CD4-positive, alpha-beta T cell treated with Interleukin-12 subunit alpha and Interleukin-12 subunit beta, for 1 hour (primary cell): ENCODE measurements at regions not wholly inside any gene's neighbourhood (a gene's known extent, or its start where the extent isn't known, plus 50 kb on each side); places are given as distances from the start of the nearest gene placed in this dataset.

ENCODE experiments used
- DNase-seq: peaks from one replicate; pipeline ENCODE4 v3.0.0-alpha.2; 2020

GRCh38 chr5:88144219-88145001, 124.2 kb downstream of the TMEM161B start:
- DNase-seq, result no peak

- no peak for DNase-seq
These were observed 124.9 kb downstream of the TMEM161B start for GRCh38 chr5:88143693-88144218.

- no peak for DNase-seq
These were observed 125.6 kb downstream of the TMEM161B start for GRCh38 chr5:88142886-88143692.

- no peak for DNase-seq
These were observed 126.1 kb downstream of the TMEM161B start for GRCh38 chr5:88142636-88142885.

GRCh38 chr5:88140856-88141752, 127.5 kb downstream of the TMEM161B start:
- peak; percentile 90 for DNase-seq

GRCh38 chr5:88140396-88140855, 128.2 kb downstream of the TMEM161B start:
- DNase-seq, result no peak

GRCh38 chr5:88130211-88130815, 138.3 kb downstream of the TMEM161B start:
- no peak for DNase-seq

- DNase-seq, result no peak
These were observed 139.8 kb downstream of the TMEM161B start for GRCh38 chr5:88128813-88129212.

- no peak for DNase-seq
These were observed 149.0 kb downstream of the TMEM161B start for GRCh38 chr5:88119535-88120125.

GRCh38 chr5:88118179-88118578, 150.5 kb downstream of the TMEM161B start:
- DNase-seq, result no peak

- no peak for DNase-seq
These were observed 151.1 kb downstream of the TMEM161B start for GRCh38 chr5:88117546-88117945.

- no peak for DNase-seq
These were observed 152.2 kb downstream of the TMEM161B start for GRCh38 chr5:88116396-88116795.

- DNase-seq, result no peak
These were observed 153.4 kb downstream of the TMEM161B start for GRCh38 chr5:88115211-88115610.

- DNase-seq, result no peak
These were observed 155.2 kb downstream of the TMEM161B start for GRCh38 chr5:88113429-88113828.

GRCh38 chr5:88109818-88110217, 158.8 kb downstream of the TMEM161B start:
- DNase-seq, result no peak

- DNase-seq, result no peak
These were observed 160.0 kb downstream of the TMEM161B start for GRCh38 chr5:88108490-88109279.

GRCh38 chr5:88094906-88095496, 173.6 kb downstream of the TMEM161B start:
- no peak for DNase-seq

GRCh38 chr5:88094403-88094802, 174.2 kb downstream of the TMEM161B start:
- no peak for DNase-seq

GRCh38 chr5:88093765-88094164, 174.9 kb downstream of the TMEM161B start:
- DNase-seq, result no peak

GRCh38 chr5:88092958-88093605, 175.6 kb downstream of the TMEM161B start:
- no peak for DNase-seq
